ENCODE measurements at regions not wholly inside any gene's neighbourhood (a gene's known extent, or its start where the extent isn't known, plus 50 kb on each side); places are given as distances from the start of the nearest gene placed in this dataset.
"Not testable (repeated sequence)": the region's sequence is repeated elsewhere in the genome, so short reads cannot be mapped to it uniquely, and the experiment has no call there.

DNA sequence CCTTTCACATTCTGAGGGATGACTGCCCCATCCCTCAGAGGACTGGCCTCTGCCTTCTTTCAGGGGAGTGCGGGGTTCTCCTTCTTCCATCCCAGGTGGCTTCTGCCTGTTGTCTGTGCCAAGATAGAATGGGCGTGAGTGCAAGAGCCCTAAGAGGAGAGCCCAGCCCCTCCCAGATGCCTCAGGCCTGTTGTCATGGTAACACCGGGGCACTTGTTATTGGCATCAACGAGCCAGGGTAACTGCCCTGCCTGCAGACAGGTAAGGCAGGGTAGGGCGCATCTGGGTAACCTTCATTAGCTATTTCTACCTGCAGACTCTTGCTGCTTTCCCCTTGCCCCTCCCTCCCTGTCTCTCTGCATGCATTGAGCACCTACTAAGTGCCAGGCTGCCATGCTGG lies 3069.2 kb downstream of the RPIA start:
- TF ChIP-seq, protein P1, sequence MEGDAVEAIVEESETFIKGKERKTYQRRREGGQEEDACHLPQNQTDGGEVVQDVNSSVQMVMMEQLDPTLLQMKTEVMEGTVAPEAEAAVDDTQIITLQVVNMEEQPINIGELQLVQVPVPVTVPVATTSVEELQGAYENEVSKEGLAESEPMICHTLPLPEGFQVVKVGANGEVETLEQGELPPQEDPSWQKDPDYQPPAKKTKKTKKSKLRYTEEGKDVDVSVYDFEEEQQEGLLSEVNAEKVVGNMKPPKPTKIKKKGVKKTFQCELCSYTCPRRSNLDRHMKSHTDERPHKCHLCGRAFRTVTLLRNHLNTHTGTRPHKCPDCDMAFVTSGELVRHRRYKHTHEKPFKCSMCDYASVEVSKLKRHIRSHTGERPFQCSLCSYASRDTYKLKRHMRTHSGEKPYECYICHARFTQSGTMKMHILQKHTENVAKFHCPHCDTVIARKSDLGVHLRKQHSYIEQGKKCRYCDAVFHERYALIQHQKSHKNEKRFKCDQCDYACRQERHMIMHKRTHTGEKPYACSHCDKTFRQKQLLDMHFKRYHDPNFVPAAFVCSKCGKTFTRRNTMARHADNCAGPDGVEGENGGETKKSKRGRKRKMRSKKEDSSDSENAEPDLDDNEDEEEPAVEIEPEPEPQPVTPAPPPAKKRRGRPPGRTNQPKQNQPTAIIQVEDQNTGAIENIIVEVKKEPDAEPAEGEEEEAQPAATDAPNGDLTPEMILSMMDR (optimal IDR thresholded peaks at IDR 0.05 in 1 of 3, IDR thresholded peaks at IDR 0.05 in 1 of 3, conservative IDR thresholded peaks at IDR 0.05 in 1 of 3; ENCODE audit: extremely low read depth in 1 of 3, insufficient read depth in 2 of 3, low read length in 3 of 3) = not testable (repeated sequence)
- not testable (repeated sequence) for TF ChIP-seq EZH2 (IDR thresholded peaks at IDR 0.05; ENCODE audit: low read length)

Data from keratinocyte (primary cell).